Astrocyte of the cerebellum (primary cell): ENCODE measurements at regions not wholly inside any gene's neighbourhood (a gene's known extent, or its start where the extent isn't known, plus 50 kb on each side); places are given as distances from the start of the nearest gene placed in this dataset.
"Not testable (repeated sequence)": the region's sequence is repeated elsewhere in the genome, so short reads cannot be mapped to it uniquely, and the experiment has no call there.

ENCODE experiments used
- DNase-seq: peaks from one replicate; pipeline ENCODE4 v3.0.0-alpha.2; 2011; ENCODE audit warnings: low read depth
- H3K4me3 ChIP-seq: 2 replicates; pipeline ENCODE4 v1.5.1; 2011; ENCODE audit warnings: mild to moderate bottlenecking, low read depth, low read length, moderate library complexity
- CTCF ChIP-seq: IDR thresholded peaks from 2 replicates; pipeline ENCODE4 v1.5.1; 2012; ENCODE audit warnings: low read length, low read depth, moderate library complexity, mild to moderate bottlenecking; ENCODE audit errors: missing control alignments
- in situ Hi-C: cut with HindIII; loops from 2 replicates; pipeline ENCODE4 v1.10.0; 2017; ENCODE audit warnings: low sequenced_read_pairs

GRCh38 chr9:38125889-38126288, 56.9 kb upstream of the SHB start:
- no peak overlapping the region for H3K4me3 ChIP-seq
- no peak for DNase-seq
- in situ Hi-C loops = no loop called here
- no peak for TF ChIP-seq CTCF

- H3K4me3 ChIP-seq, DNase-seq: not testable (repeated sequence)
- in situ Hi-C loops = loop anchor here (25.0 kb wide), 2 partner anchors 214 to 386 kb away; no protein-coding TSS in a partner anchor
Measured at GRCh38 chr9:38123359-38123758, 54.3 kb upstream of the SHB start.

GRCh38 chr9:38120961-38121360, 51.9 kb upstream of the SHB start:
- no peak for DNase-seq

GRCh38 chr9:38119560-38120236, 50.7 kb upstream of the SHB start:
- in situ Hi-C loops = loop anchor here (25.0 kb wide), 2 partner anchors 218 to 382 kb away; no protein-coding TSS in a partner anchor
- no peak for TF ChIP-seq CTCF
- no peak overlapping the region for H3K4me3 ChIP-seq
- DNase-seq = no peak

More at GRCh38 chr9:38120961-38121360, 51.9 kb upstream of the SHB start:
- in situ Hi-C loops = loop anchor here (25.0 kb wide), 2 partner anchors 216 to 384 kb away; no protein-coding TSS in a partner anchor
- TF ChIP-seq CTCF = no peak
- no peak overlapping the region for H3K4me3 ChIP-seq

- in situ Hi-C loops = loop anchor here (25.0 kb wide), 2 partner anchors 218 to 382 kb away; no protein-coding TSS in a partner anchor
- DNase-seq = no peak
- no peak overlapping the region for H3K4me3 ChIP-seq
- no peak for TF ChIP-seq CTCF
Measured at GRCh38 chr9:38118862-38119438, 49.9 kb upstream of the SHB start.
